NOMO-1 treated with dmso at 0.1 percent for 144 hours (cell line): ENCODE measurements at regions not wholly inside any gene's neighbourhood (a gene's known extent, or its start where the extent isn't known, plus 50 kb on each side); places are given as distances from the start of the nearest gene placed in this dataset.

Experiments
- DNase-seq: peaks from one replicate; lab custom pipeline; 2025; ENCODE audit not compliant: unreplicated experiment; lab: John Stamatoyannopoulos, UW

DNA sequence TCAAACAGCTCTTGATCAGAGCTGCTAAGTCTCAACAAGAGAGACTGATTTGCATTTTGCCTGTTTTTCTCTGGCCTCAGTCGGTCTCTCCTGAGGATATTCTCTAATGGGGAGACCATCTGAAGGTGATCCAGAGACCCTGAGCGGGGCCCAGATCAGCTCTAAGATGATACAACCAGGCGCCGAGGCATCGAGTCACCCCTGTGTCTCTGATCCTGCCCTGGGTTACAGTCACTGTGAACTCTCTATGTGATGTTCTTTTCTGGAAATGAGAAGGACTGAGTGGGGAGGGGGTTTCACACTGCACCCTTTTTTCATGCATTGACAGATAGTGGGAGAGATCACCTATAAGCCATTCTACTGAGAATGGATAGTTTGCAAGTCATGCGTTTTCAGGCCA lies 247.6 kb upstream of the PWP1 start:
- no peak for DNase-seq

DNA sequence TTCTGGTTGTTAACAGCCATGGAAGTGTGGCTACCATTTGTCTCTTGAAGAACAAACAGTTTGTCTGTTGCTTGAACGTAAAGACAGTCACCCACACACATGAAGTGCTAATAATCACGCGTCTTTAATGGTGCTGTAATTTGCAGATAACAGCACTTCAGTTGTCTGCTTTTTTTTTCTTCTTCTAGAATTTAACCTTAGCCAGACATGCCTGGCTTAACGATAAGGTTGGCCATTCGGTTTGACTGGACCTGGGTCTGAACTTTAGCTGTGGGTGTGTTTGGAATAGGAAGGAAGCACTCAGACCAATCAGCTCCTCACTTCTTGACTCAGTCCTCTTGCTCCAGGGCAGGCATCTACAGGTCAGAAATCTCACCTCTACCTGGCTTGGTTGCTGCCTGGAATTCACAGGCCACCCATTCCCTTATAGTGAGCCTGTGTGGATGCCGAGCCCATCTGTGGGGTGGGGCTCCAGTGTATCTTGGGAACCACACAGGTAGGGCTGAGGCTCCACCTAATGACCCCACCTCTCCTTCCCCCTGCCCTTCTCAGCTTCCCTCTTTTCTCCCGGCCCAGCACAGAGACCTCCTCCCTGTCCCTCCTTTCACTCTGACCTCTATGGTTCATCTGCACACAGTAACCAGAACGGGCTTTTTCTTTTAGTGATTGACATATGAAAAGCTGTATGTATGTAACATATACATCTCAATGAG lies 246.4 kb upstream of the PWP1 start:
- DNase-seq: no peak

DNA sequence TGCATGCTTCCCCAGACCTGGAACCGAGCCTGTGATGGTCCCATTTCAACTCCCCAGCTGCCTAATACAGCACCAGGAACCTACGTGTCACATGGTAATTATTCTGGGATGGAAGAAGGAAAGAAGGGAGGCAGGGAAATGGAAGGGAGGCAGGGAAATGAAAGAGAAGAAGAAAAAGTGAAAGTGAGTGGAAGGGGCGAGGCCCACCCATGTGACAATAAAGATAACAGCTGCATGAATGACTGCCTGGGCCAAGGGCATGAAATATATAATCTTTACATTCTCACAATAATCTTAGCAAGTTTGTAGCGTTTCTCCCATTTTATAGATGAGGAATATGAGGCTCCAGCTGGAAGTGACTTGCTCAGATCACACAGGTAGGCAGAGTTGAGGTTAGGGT lies 245.0 kb upstream of the PWP1 start:
- no peak for DNase-seq

DNA sequence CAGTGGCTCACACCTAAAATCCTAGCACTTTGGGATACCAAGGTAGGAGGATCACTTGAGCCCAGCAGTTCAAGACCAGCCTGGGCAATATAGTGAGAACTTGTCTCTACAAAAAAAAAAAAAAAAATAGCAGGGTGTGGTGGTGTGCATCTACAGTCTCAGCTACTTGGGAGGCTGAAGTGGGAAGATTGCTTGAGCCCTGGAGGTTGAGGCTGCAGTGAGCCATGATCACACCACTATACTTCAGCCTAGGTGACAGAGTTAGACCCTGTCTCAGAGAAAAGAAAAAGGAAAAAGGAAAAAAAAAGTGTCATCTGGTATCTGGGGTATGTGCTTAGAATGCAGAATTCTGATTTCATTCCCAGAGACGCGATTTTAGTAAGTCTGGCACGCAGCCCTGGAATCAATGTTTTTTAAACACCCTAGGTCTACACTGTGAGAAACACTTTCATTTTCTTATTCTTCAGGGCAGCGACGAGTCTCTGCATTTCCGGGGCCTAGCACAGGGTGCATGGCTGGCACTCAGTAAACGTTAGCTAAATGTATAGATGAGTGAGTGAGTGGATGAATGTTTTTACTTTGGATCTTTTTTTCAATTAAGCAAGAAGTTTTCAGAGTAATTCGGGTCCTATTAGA lies 243.8 kb upstream of the PWP1 start:
- DNase-seq: no peak

DNA sequence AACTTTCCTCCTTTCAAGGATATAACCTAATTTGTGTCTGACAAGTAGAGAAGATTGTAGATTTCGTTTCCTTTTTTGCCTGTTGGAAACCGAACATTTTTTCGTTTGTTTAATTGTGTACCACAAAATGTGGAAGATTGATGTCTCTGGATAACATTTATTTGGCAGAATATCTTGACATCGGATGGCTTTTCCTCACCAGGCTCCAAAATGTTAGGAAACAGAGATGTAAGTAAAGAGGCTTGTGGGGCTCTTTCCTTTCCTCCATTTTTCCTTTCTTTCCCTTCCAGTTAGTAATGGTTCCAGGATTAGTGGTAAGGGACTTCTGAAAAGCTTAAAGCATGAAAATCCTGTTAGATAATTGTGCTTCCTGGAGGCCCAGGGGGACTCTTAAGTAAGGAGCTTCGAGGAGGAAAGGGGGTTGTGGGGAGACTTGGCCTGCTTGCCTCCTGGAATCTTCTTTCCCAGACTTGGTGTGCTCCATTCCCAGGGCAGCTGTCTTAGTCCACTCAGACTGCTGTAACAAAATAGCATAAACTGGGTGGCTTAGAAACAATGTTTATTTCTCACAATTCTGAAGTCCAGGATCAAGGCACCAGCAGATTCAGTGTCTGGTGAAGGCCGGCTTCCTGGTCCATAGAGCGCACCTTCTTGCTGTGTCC lies 243.1 kb upstream of the PWP1 start:
- no peak for DNase-seq

DNA sequence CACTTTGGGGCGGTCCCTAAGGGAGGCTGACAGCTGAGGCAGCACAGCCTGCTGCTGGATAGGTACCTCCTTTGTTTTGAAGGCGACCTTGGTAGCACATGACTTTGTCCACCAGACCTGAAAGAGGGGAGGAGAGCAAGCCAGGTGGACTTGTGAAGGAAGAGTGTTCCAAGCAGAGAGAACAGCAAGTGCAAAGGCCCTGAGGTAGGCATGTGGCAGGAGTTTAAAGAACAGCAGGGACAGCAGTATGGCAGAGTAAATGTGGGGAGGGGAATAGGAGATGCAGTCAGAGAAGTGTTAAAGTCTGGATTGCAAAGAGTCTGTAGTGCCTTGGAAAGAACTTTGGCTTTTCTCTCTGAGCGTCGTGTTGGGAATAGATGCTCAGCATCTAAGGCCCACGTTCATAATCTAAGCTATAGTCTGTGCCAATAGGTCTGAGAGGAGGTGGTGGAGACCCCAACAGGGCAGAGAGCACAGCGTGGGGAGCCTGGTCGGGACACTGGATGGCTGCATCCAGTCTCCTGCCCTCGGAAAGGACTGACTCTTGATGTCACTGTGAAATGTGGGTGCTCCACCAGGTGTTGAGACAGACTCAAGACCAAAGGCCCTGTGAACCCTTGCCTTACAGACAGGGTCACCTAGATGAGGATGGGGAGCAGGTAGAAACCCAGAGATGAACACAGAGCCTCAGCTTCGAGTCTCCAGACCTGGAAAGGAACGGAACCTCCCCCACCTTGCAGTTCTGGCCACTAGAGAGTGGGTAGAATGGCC lies 242.1 kb upstream of the PWP1 start:
- no peak for DNase-seq

DNA sequence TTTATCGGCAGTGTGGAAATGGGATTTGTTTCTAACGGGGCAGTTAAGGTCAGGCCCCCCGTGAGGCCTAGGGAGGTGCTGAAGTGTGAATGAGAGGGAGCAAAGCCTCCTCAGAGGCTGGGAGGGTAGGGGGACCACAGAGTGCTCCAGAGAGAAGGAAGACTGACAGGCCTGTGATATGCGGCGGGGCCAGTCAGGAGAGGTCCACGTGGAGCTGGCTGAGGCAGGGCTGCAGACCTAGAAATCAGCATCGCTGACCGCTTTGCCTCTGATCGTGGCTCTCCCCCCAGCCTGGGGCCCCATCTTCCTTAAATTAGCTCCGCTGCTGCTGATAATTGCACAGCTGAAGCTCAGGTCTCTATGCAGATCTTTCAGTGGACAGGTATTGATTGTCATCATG lies 240.8 kb upstream of the PWP1 start:
- DNase-seq: no peak

DNA sequence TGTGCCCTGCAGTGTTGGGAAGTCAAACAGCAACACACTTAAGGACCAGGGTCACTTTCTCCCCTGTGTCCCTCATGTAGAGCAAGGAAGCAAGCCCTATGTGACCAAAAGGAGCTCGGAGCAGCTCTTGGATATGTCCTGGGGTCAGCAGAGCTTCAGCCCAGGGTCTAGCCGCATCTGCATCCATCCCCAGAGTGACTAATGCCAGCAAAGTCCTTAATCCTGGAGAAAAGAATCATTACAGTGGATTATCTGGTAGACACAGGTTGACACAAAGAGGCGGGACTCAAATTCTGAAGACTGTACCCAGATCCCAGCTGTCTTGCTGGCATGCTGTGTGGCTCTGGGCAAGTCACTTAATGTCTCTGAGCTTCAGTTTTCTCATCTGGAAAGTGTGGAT lies 239.1 kb upstream of the PWP1 start:
- no peak for DNase-seq

DNA sequence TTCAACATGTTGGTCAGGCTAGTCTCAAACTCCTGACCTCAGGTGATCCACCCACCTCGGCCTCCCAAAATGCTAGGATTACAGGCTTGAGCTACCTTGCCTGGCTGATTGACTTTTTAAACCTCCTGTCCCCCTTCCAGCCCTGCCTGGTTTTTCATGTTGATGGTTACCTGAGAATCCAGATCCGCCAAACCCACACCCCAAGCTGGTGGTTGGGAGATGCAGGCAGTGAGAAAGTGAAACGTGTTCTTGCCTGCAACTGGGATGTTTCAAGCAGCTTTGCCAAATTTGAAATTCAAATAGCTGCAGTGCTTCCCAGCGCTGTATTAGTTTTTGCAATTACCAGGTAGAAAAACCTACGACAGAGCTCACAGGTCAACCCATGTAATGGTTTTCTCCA lies 238.3 kb upstream of the PWP1 start:
- DNase-seq: no peak

DNA sequence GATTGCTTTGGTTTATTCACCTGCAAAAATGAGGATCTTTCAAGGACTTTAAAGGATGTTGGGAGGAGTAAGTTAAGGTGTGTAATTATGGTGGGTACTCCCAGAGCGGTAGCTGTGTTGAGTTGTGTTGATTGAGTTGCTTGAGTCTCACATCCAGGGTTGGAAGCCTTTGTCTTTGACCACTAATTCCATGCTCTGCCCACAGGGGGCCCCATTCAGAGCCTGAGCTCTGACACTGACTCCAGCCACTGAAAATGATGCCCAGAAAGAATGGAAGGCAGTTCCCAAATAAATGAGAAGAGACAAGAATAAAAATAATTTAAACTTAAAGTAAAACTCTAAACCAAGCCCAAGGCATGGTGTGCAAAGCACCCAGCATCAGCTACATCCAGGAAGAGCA lies 237.4 kb upstream of the PWP1 start:
- no peak for DNase-seq

DNA sequence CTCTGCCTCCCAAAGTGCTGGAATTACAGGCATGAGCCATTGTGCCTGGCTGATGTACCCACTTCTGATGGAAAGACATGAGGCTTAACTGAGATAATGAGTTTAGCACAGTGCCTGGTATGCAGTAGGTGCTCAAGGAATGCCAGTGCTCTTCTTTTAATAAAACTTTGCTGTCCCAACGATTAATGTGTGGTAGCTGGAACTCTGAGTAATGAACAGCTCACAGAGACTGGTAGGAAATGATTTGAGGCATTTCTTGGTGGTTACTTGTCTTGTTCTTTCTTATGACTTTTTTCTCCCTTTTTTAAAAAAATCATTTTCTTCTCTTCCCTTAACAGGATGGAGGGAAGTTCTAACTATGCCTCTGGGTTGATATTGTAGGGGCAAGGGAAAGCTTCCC lies 235.7 kb upstream of the PWP1 start:
- no peak for DNase-seq

DNA sequence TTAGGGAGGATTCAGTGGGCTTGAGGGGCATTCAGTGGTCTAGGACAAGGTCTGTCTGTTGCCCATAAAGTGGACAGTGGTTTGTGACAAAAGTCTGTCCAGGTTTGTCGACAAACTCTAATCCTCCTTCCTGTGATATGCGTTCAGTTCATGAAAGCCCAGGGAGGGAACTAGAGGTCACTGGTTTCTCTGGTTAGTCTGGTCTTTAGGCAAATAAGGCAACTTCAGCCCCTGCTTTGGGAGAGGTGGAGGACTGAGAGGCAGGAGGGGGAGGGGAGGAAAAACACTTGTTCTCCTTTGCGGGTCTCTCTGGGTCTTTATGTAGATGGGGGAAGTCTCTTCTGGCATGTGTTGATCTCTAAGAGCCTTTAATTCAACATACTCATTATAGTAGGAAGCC lies 235.1 kb upstream of the PWP1 start:
- no peak for DNase-seq

DNA sequence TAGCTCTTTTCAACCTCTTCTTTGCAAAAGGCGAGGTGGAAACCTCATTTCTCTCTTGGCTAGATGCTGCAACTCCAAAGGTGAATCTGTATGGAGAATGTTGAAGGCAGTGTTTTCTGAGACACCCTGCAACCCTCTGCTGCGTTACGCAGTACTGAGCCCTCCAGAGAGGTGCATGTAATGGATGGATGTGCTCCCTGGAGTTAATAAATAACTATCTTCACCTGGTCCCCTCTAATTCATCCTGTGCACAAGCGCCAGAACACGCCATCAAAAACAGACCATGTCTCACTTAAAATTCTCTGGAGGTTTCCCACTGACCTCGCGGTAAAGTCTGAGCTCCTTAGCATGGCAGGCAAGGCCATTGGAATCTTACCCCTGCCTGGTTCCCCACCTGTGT lies 234.4 kb upstream of the PWP1 start:
- DNase-seq: no peak

DNA sequence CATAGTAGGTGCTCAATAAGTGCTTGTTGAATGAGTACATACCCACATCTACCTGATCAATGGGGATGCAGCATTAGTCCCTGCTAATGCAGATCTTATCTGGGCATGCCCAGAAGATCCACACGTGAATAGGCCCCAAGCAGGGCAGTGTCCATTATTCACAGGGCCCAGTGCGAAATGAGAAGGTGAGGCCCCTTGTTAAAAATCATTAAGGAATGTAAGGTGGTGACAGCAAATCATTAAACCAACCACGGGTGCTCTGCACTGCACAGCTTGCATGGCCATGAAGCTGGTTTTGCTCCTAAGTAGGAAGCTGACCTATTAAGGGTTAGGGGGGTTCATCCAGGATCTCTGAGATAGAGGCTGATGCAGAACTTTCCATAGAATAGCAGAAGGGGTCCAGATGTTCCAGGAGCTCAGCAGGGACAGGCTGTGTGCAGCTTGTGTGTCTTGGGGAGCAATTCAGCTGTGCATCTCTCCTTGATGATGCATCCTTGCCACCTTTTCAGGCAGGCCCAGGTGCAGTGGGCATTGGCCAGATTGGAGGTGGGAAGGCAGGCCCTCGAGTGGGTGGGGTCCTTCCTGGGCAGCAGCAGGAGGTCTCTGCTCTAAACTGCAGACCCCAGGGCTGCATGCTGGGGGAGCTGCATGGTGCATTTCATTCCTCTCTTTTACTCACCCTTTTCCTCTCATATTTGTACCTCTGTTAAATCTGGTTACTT lies 231.3 kb upstream of the PWP1 start:
- DNase-seq: no peak

DNA sequence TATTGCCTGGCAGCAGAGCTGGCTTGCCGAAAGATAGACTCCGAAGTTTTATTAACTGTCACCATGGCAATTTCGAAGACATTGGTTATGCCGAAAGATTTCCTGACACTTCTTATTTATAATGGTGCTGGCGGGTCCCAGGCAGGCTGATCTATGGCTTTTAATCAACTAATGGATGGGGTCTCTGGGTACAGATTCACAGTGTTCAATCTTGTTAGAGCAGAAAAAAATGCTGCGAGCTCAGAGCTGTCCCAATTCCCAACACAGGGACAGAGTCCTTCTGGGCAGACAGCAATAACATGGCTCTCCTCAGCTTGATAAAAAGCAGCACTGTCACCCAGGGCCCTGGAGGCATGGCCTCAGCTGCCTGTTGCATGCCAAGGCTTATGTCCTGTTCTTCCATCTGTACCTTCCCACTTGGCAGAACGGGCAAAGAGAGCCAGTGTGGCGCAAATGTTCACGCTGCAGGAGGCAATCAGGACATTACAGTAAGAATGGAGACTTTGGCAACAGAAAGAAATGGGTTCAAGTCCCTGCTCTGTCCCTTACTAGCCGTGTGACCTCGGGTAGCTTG lies 228.2 kb upstream of the PWP1 start:
- no peak for DNase-seq

DNA sequence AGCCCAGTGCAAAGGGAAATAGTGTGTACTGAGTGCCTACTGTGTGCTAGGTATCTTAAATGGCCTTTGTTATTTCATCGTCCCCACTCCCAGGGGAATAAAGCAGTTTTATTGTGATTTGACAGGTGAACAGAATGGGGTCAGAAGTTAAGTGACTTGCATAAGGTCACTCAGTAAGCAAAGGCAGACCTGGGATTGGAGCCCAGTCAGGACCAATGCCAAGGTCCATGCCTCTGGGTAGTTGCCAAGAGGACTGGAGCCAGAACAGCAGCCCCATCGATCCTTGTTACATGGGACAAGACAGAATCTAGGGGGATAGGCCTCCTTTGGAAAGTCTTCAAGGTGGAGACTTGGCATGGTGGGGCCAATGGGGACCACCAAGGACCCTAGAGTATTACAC lies 227.4 kb upstream of the PWP1 start:
- DNase-seq: no peak

DNA sequence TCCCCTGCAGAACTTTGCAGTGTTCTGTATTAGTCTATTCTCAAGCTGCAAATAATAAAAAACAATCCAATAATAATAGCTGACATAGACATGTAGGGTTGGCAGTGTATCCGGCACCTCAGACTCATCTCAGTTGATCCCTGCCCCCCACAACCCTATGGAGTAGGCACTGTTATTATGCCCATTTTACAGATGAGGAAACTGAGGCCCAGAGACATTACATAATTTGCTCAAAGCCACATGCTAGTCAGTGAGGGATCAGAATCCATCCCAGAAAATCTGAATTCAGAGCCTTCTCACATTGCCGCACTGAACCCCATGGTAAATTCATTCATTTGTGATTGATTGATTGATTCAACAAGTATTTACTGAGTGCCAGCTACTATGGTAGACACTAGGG lies 226.6 kb upstream of the PWP1 start:
- no peak for DNase-seq

DNA sequence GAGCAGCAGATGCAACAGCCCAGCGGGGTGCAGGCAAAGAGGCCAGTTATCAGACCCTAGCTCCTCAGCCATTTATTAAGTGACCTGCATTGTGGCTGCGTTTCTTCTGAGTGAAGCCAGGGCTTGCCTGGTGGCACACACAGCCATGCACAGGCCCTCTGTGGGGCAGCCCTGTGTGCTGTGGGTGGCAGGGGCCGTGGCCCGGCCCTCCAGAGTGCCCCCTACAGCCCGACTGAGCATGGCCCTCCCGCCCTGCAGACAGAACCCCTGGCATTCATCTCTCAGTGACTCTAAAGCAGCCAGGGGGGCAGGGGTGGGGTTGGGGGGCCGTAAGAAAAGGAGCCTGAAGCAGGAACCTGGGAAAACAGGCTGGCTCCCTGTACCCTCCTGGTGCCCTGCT lies 226.0 kb upstream of the PWP1 start:
- DNase-seq: no peak

DNA sequence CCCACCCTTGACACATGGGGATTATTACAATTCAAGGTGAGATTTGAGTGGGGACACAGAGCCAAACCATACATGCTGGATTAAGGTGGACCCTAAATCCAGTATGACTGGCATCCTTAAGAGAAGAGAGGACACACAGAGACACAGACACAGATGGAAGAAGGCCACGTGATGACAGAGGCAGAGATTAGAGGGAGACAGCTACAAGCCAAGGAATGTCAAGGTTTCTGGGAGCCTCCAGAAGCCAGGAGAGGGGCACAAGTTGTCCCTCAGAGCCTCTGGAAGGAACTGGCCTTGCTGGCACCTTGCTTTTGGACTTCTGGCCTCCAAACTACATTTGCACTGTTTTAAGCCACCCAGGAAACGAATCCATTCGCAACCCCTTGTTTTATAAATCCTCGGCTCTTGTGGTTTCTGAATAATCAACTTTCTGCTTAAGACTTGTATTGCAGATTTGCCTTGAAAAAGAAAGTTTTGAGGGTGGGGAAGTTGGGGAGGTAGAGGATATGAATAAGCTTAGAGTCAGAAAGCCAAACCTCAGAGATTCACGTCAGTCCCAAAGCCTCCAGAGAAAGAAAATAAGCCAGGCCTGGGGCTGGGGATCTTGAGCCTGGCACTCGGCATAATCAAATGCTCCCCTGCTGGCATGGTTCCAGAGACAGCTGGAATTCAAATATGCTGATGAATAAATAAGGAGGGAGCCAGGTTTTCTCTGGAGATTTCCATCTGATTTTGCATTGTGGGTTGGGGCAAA lies 224.2 kb upstream of the PWP1 start:
- DNase-seq: no peak
